KG1 (cell line): ENCODE measurements at regions not wholly inside any gene's neighbourhood (a gene's known extent, or its start where the extent isn't known, plus 50 kb on each side); places are given as distances from the start of the nearest gene placed in this dataset.
"Not testable (repeated sequence)": the region's sequence is repeated elsewhere in the genome, so short reads cannot be mapped to it uniquely, and the experiment has no call there.

Experiments used
- DNase-seq: peaks from one replicate; lab custom pipeline; 2025; lab: John Stamatoyannopoulos, UW

DNA sequence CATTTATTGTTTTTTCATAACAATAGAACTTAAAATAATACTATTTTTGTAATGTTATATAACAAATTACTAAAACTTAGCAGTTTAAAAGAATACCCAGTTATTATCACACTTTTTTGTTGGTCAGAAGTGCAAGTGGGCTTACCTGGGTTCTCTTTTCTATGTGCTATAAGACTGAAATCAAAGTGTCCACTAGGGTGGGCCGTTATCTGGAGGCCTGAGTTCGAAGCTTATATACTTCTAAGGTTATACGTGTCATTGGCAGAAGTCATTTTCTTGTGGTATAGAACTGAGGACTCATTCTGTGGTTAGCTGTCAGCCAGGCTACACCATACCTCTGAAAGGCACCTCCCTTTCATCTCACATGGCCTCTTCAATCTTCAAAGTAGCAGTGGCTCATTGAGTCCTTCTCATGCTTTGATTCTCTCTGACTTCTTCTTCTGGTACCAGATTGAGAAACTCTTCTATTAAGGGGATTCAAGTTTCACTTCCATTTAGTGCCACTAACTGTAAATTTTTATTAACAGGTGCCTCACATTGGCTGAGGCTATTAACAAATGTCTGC lies 414.3 kb downstream of the AMY1C start:
- DNase-seq, result no peak

DNA sequence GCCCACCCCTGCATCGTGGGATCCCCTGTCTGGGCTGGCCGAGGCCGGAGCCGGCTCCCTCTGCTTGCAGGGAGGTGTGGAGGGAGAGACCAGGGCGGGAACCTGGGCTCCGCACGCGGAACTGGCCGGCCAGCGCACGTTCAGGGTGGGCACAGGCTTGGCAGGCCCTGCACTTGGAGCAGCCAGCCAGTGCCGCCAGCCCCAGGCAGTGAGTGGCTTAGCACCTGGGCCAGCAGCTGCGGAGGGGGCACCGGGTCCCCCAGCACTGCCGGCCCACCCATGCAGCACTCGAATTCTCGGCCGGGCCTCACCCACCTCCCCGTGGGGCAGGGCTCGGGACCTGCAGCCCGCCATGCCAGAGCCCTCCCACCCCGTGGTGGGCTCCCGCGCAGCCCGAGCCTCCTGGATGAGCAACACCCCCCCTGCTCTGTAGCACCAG lies 422.6 kb downstream of the AMY1C start:
- DNase-seq, result no peak

DNA sequence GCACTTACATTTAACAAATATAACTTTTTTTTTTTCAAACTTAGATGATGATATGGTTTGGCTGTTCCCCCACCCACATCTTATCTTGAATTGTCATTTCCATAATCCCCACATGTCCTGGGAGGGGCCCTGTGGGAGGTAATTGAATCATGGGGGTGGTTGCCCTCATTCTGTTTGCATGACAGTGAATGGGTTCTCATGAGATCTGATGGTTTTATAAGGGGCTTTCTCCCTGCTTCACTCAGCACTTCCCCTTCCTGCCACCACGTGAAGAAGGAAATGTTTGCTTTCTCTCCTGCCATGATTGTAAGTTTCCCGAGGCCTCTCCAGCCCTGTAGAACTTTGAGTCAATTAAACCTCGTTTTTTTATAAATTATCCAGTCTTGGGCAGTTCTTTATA lies 432.6 kb downstream of the AMY1C start:
- no peak for DNase-seq

DNA sequence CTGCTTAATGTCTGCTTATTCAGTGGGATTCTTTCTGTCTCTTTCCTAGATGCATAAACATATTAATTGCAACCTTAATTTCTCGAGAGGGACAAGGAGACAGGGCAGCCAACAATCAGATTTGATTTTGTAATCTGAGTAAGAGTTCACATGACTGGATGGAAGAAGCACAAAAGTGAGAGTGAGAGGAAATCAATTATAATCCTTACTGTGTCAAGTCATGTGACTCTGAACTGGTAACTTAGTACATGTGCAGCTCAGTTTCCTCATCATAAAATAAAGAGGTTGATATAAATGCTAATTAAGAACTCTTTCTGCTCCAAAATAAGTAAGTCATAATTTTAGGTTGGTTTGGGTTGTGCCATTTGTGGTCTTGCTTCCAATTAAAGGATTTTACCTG lies 439.5 kb downstream of the AMY1C start:
- DNase-seq, result no peak

DNA sequence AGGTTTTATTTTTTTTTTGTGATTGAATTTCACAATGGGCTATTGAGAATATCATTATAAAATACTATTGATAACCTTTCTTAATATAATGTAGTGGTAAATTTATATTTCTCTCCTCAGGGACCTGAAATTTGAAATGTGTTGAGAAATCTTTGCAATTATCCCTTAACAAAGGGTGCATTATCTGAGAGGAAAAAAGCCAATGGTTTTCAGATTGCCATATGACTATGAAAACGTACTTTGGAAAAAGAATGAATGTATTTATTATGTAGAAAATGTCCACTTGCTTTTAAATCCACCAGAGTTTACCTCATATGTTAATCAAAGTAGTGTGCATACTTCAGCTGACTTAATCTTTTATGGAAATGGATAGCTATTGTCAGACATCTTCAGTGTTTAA lies 441.1 kb downstream of the AMY1C start:
- no peak for DNase-seq

DNA sequence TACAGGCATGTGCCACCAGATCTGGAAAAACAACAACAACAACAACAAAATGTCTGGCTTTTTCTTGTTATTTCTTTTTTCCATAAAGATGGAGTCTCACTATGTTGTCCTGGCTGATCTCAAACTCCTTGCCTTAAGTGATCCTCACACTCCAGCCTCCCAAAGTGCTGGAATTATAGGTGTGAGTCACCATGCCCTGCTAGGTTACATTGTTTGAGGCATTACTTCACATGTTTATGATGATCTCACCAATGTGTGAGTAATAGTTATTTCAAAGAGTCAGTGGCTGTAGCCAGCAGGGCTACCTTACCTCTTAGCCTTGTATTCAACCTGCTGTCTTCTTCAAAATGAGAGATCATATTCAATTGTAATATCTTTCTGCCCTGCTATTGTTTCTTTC lies 445.7 kb downstream of the AMY1C start:
- no peak for DNase-seq

DNA sequence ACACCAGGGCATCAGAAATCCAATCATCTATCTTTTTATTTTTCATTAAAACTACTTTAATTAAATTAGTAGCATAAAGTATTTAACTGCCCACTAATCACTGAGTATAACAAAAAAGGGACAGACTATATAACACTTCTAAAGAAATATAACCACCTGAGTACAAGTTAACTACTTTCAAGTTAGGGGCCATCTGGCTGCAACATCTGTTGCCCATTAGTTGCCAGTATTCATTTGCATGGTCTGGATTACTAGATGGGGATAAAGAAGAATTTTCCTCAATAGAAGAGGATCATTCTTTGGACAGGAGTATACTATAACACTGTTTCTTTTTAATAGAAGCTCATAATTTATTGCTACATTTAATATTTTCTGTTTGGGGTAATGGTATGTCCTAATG lies 446.4 kb downstream of the AMY1C start:
- DNase-seq, result no peak

DNA sequence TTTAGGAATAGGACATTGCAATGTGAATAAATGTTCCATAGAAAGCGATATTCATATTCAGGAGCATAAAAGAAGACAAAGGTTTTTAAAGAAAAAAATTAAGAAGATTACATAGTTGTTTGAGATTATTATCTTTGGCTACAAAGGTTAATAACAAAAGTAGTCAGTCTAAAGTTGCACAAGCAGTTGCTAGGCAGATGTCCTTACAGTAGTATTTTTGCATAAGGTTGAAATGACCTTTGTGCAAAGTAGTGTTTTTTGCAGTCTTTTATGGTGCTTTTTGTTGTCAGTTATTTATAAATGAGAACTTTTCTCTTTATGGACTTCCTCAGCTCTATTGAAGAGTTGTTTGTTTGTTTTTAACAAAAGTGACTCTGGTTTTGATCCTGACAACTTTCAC lies 447.8 kb downstream of the AMY1C start:
- DNase-seq, result no peak

DNA sequence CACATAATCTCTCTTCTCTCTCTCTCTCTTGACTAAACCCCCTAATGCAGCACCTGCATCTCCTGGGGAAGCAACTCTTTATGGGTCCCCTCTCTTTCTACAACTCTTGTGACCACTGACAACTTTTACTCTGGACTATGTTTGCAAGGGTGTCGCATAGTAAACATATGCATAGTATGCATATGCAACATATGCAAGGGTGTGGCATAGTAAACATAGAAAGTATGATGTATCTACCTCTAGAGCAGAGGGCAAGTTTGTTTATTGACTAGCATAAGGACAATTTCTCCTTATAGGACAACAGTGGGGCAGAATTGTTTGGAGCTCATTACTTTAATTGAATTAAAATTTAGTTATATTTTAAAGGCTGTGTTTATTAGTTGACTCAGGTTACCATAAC lies 462.5 kb downstream of the AMY1C start:
- no peak for DNase-seq

DNA sequence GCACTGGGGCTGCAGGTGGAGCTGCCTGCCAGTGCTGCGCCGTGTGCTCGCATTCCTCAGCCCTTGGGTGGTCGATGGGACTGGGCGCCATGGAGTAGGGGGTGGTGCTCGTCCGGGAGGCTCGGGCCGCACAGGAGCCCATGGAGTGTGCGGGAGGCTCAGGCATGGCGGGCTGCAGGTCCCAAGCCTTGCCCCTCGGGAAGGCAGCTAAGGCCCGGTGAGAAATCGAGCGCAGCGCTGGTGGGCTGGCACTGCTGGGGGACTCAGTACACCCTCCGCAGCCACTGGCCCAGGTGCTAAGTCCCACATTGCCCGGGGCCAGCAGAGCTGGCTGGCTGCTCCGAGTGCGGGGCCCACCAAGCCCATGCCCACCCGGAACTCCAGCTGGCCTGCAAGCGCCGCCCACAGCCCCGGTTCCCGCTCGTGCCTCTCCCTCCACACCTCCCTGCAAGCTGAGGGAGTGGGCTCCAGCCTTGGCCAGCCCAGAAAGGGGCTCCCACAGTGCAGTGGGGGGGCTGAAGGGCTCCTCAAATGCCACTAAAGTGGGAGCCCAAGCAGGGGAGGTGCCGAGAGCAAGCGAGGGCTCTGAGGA lies 467.8 kb downstream of the AMY1C start:
- DNase-seq, result not testable (repeated sequence)

DNA sequence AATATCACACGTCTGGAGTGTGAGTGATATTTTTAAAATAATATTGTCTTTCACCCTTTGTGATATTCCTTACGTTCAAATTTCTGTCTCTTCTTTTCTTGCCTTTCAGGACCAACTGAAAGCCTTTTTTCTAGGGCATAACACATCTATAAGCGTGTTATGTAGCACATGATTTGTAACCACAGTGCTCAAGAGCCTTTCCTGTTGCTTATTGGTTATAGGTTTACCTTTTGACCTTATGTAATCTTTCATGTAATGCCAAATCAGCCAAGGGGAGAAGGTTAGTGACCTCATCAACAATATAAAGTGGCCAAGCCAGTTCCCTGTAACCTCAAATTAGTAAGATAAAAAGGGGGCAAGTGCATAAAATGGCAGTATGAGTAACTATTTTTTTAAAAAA lies 480.2 kb downstream of the AMY1C start:
- DNase-seq, result no peak

DNA sequence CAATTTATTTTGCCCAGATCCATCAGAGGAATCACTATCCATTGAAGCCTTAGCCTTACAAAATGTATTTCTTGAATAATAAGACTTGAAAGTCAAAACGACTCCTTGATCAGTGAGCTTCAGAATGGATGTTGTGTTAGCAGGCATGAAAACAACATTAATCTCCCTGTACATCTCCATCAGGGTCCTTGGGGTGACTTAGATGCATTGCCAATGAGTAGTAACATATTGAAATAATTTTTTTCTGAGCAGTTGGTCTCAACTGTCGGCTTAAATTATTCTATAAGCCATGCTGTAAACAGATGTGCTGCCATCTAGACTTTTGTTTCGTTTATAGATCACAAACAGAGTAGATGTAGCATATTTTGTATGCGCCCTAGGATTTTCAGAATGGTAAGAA lies 482.0 kb downstream of the AMY1C start:
- no peak for DNase-seq

DNA sequence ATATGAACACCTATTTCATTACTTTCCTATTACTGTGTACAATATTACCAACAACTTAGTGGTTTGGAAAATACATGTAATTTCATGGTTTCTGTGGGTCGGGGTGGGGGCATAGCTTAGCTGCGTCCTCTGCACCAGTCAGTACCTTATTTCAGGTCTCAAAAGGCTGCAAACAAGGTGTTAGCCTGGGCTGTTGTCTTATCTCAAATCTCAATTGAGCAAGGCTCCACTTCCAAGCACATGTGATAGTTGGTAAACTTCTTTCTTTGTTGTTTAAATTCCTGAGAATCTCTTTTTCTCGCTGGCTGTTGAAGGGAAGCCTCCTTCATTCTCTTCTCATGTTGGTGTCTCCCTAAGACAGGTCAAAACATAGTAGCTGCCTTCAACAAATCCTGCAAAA lies 485.4 kb downstream of the AMY1C start:
- DNase-seq, result no peak

DNA sequence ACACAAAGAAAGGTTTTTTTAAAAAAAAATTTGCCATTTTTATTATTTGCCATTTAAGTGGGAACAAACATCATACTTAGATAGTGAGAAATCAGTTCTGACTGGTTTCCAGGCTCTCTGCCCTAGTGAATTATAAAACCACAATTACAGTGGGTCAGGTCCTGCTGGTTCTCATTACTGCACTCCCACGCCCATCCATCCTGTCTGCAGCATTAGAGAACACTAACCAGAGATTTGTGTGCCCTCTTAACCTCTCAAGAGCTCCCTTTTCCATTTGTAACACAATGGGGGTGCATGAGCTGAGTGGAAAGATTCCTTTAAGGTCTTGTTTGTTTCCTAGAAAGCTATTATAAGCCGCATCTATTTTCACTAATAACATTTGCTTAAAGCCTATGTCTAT lies 489.3 kb downstream of the AMY1C start:
- DNase-seq, result no peak

DNA sequence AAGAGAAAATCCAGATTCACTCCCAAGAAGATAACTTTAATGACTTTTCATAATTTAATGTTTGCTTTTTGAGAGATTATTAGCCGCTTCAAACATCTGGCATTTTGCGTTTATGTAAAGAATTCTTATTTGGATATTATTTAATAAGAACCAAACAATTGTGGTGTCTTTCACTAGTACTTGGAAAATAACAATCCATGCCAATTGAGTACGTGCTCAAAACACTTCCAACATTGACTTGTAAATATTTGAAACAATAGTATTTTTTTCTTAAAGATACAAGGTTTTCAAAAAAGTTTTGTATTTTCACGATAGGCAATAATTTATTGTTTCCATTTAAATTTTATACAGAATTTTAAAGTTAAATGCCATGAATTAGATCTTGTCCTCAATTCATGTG lies 498.7 kb downstream of the AMY1C start:
- no peak for DNase-seq

DNA sequence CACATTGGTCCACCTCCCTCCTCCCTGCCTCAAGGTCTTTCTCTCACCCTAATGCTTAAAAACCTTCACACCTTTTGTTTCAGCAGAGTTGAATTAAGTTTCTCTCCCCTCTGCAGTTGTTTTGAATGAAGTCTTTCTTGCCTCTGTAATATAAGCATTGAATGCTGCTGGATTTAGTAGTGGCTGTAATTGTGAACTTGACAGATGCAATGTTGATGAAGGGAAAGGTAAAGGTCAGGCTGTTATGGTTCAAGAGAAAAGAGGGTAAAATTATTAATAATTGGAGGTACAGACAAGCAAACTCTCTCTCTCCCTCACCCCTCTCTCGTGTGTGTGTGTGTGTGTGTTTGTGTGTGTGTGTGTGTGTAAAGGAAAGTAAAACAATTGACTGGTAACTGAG lies 509.8 kb downstream of the AMY1C start:
- DNase-seq, result no peak

DNA sequence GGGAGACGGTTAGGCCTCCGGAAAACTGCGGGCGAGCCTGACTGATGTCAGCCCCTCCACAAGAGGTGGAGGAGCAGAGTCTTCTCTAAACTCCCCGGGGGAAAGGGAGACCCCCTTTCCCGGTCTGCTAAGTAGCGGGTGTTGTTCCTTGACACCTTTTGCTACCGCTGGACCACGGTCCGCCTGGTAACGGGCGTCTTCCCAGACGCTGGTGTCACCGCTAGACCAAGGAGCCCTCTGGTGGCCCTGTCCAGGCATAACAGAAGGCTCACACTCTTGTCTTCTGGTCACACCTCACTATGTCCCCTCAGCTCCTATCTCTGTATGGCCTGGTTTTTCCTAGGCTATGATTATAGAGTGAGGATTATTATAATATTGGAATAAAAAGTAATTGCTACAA lies 513.4 kb downstream of the AMY1C start:
- not testable (repeated sequence) for DNase-seq

DNA sequence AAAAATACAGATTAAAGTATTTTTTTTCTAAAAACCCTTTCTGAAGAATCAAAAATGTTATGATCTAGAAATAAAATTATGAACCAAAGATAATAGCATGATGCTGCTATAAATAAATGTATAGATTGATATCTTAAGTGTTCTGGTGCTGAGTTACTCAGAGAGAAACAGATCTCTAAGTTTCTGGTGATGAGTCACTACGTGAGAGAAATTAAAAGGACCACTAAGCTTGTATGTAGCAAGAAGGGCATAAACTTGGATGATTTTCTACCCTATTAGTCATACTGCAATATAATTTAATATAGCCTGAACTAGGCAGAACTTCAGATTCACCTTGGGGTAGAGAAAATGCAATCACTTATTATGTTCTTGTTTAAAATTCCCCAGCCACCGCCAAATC lies 514.8 kb downstream of the AMY1C start:
- no peak for DNase-seq

DNA sequence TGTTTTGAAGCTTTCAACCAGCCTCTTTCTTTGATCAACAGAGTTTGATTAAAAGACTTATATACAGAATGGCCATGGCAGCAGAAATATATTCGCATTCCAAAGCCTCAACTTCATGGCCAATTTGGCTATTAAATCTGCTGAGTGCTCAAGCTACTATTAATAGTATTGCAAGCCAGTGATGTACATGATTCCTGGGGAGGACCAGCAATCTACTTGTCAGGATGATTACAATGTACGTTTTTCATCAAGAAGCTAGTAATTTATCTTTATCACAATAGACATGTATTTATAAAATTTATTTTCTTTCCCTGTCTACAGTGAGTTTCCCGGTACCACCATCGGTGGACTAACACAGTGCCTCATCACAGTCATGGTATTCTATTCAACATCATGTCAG lies 515.5 kb downstream of the AMY1C start:
- no peak for DNase-seq

DNA sequence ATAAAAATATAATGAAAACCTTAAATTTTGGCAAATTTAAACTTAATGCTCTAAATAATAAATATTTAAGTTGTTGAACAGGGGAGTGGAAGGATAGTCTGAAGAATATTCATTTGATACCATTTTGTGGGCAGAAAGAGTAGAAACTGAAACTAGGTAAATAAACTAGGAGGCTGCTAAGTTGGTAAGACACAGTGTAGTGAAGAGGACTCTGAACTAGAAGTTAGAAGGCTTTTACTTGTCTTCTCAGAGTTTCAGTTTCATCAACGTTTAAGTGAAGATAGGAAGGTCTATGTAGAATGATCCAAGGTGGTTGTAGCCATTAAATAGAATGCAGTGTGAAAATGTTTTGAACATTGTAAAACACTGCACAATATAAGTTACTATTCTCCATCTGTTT lies 516.9 kb downstream of the AMY1C start:
- DNase-seq, result no peak

DNA sequence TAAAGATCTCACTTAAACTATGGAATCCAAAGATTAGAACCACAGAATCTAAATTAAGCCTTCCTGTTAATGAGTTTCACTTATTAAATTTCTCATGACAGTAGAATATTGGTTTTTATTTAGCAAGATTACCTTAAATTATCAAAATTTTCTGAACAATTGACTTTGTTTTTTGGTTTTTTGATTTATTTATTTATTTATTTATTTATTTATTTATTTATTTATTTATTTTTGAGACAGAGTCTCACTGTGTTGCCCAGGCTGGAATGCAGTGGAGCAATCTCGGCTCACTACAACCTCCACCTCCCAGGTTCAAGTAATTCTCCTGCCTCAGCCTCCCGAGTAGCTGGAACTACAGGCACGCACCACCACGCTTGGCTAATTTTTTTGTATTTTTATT lies 538.6 kb downstream of the AMY1C start:
- not testable (repeated sequence) for DNase-seq

DNA sequence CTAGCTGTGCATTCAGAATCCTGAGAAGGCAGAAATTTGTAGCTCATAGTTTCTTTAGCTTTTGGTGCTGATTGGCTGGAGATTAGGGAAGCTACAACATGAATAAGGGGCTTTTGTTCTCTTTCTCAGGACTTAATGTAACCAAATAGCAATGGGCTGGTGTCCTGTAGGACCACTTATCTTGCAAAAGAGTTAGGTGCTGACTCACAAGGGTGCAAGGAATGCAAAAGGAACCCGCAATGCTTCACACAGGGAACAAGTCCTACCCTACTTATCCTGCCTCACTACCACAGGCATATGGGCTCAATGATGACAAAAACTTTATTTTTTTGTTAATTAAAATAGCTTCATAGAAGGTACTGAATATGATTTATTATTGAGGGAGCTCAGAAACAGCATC lies 541.5 kb downstream of the AMY1C start:
- DNase-seq, result no peak

DNA sequence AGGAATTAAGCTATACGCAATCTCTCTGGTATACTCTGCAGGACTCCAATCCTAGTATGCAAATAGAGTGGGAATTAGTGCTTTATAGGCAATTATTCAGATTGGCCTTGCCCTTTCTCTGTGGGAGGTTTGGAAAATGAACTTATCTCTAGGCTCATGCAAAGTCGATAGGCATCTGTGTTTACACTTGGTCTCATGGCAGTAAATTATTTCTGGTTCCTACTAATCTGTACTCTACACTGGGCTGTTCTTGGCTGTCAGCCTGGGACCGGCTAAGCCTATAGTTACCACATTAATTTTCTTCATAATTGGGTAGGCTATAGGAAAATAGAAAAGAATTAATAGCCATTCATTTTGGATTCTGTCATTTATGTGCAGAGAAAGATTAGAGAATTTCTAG lies 544.6 kb downstream of the AMY1C start:
- no peak for DNase-seq

DNA sequence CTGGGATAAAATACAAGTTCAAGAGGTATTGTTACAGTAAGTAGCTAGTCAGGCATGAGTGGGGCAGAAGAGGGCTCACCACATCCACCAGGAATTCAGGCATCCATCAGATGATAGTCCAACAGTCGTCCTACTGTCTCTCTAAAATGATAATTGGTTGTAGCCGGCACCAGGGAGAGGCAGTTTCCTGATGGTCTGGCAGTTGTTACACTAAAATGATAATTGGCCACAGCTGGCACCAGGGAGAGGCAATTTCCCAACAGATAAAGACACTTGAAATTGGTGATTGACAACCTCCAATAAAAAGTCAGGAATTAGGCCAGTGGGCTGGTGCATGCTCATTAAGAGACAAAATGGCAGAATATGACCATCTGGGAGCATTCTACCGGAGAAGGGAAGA lies 545.8 kb downstream of the AMY1C start:
- DNase-seq, result no peak

DNA sequence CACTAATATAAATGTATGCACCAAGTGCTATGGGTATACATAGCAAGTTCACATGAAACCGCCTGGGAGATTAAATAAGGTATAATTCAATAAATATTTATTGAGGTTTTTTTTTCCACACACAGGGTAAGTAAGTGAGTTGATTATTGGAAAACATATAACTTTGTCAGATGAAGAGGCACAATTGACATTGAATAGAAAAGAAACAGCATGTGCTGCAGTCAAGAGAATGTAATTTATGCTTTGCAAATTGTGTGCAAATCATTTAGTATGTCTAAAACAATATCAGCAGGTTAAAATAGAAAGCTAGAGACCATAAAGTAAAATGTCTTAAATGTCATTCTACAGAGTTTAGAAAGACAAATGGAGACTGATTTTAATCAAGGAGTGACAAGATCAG lies 560.0 kb downstream of the AMY1C start:
- no peak for DNase-seq
